Stimulated activated naive CD8-positive, alpha-beta T cell treated with anti-CD3 and anti-CD28 coated beads, Interleukin-15, amount 100 ng/mL, for 72 hours (primary cell): ENCODE measurements at regions not wholly inside any gene's neighbourhood (a gene's known extent, or its start where the extent isn't known, plus 50 kb on each side); places are given as distances from the start of the nearest gene placed in this dataset.
"Not testable (repeated sequence)": the region's sequence is repeated elsewhere in the genome, so short reads cannot be mapped to it uniquely, and the experiment has no call there.

ENCODE experiments used
- ATAC-seq: fragments of 150-1000 bp; cut with Tn5 transposase; 2 replicates; pipeline ENCODE4 v1.10.0; 2021; ENCODE audit warnings: mild to moderate bottlenecking, moderate library complexity
- DNase-seq, 2 donors: peaks; one replicate each; pipeline ENCODE4 v3.0.0; 2021 to 2022
- H3K27ac Mint-ChIP-seq, 2 donors: one replicate each; pipeline ENCODE4 v1.8.0; 2022; ENCODE audit warnings: mild to moderate bottlenecking in 2 of 2, mixed read lengths in 2 of 2, moderate library complexity in 2 of 2
- H3K27me3 Mint-ChIP-seq: one replicate; pipeline ENCODE4 v1.8.0; 2022; ENCODE audit warnings: mixed read lengths
- H3K4me1 Mint-ChIP-seq: one replicate; pipeline ENCODE4 v1.8.0; 2022; ENCODE audit warnings: mild to moderate bottlenecking, mixed read lengths
- H3K4me3 Mint-ChIP-seq, 2 donors: one replicate each; pipeline ENCODE4 v1.8.0; 2022; ENCODE audit warnings: mild to moderate bottlenecking in 2 of 2, mixed read lengths in 2 of 2, moderate library complexity in 1 of 2
- H3K9me3 Mint-ChIP-seq, 2 donors: one replicate each; pipeline ENCODE4 v1.8.0; 2022; ENCODE audit warnings: mixed read lengths in 2 of 2

- not testable (repeated sequence) for H3K27ac Mint-ChIP-seq, DNase-seq, H3K4me3 Mint-ChIP-seq, ATAC-seq, H3K27me3 Mint-ChIP-seq
- Mint-ChIP-seq H3K4me1 (peaks cover 18% of the 10 kb centered on the region), H3K9me3 (peaks cover 13 to 16% of the 10 kb centered on the region in 2 donors)
Observed at GRCh38 chr5:87199246-87199645, 68.4 kb upstream of the RASA1 start.

- Mint-ChIP-seq H3K9me3 (peaks cover 13 to 16% of the 10 kb centered on the region in 2 donors), H3K4me1 (peaks cover 14% of the 10 kb centered on the region)
- ATAC-seq, H3K27ac Mint-ChIP-seq, DNase-seq, H3K27me3 Mint-ChIP-seq, H3K4me3 Mint-ChIP-seq: not testable (repeated sequence)
Observed at GRCh38 chr5:87199704-87200103, 68.0 kb upstream of the RASA1 start.

GRCh38 chr5:87210076-87210475, 57.6 kb upstream of the RASA1 start:
- no peak for ATAC-seq

GRCh38 chr5:87210743-87211142, 56.9 kb upstream of the RASA1 start:
- peak; percentile 26 for ATAC-seq

More at GRCh38 chr5:87210076-87210475, 57.6 kb upstream of the RASA1 start:
- no peaks in the 10 kb centered on the region for H3K27me3 Mint-ChIP-seq
- no peak overlapping the region for H3K4me3 Mint-ChIP-seq
- no peak overlapping the region for H3K27ac Mint-ChIP-seq
- no peak for DNase-seq
- peaks cover 11% of the 10 kb centered on the region for H3K4me1 Mint-ChIP-seq
- peaks cover 0 to 18% of the 10 kb centered on the region in 2 donors for H3K9me3 Mint-ChIP-seq

GRCh38 chr5:87211676-87212075, 56.0 kb upstream of the RASA1 start:
- Mint-ChIP-seq H3K27ac (no peak overlapping the region), H3K4me1 (peaks cover 11% of the 10 kb centered on the region), H3K4me3 (no peak overlapping the region), H3K9me3 (peaks cover 0 to 18% of the 10 kb centered on the region in 2 donors), H3K27me3 (no peaks in the 10 kb centered on the region)
- DNase-seq (no peak), ATAC-seq (no peak)

More at GRCh38 chr5:87210743-87211142, 56.9 kb upstream of the RASA1 start:
- no peak overlapping the region for H3K4me3 Mint-ChIP-seq
- peaks cover 11% of the 10 kb centered on the region for H3K4me1 Mint-ChIP-seq
- H3K27ac Mint-ChIP-seq = no peak overlapping the region
- no peaks in the 10 kb centered on the region for H3K27me3 Mint-ChIP-seq
- no peak for DNase-seq
- H3K9me3 Mint-ChIP-seq = peaks cover 0 to 18% of the 10 kb centered on the region in 2 donors

GRCh38 chr5:87212183-87212582, 55.5 kb upstream of the RASA1 start:
- H3K27me3 Mint-ChIP-seq, H3K4me3 Mint-ChIP-seq, DNase-seq, ATAC-seq, H3K27ac Mint-ChIP-seq: not testable (repeated sequence)
- H3K9me3 Mint-ChIP-seq = peaks cover 0 to 18% of the 10 kb centered on the region in 2 donors
- peaks cover 11% of the 10 kb centered on the region for H3K4me1 Mint-ChIP-seq

GRCh38 chr5:87217480-87217879, 50.2 kb upstream of the RASA1 start:
- H3K27ac Mint-ChIP-seq, ATAC-seq, DNase-seq, H3K4me1 Mint-ChIP-seq, H3K4me3 Mint-ChIP-seq, H3K27me3 Mint-ChIP-seq: not testable (repeated sequence)
- H3K9me3 Mint-ChIP-seq = peaks cover 0 to 14% of the 10 kb centered on the region in 2 donors
